Esophagus muscularis mucosa (tissue), 3 donors: ENCODE measurements at regions not wholly inside any gene's neighbourhood (a gene's known extent, or its start where the extent isn't known, plus 50 kb on each side); places are given as distances from the start of the nearest gene placed in this dataset.

Source experiments
- CTCF ChIP-seq, 3 experiments: fragments of 200-600 bp in 2 of 3; fragments of 450-650 bp in 1 of 3; sonication (generic) in 2 of 3; IDR thresholded peaks; one replicate each; pipeline ENCODE4 v1.5.1; 2017 to 2019; ENCODE audit warnings: antibody characterized with exemption in 3 of 3, mild to moderate bottlenecking in 2 of 3, moderate library complexity in 1 of 3
- POLR2A ChIP-seq: fragments of 450-650 bp; IDR thresholded peaks from one replicate; pipeline ENCODE4 v1.6.1; 2017; ENCODE audit warnings: antibody characterized with exemption, moderate library complexity, mild to moderate bottlenecking, low read depth

- TF ChIP-seq CTCF (IDR thresholded peaks at IDR 0.05) (no peak), POLR2A (no peak)
Observed at GRCh38 chr1:86282611-86283010, 113.5 kb downstream of the ODF2L start.
